IPS DF 6.9 (cell line): ENCODE measurements at regions not wholly inside any gene's neighbourhood (a gene's known extent, or its start where the extent isn't known, plus 50 kb on each side); places are given as distances from the start of the nearest gene placed in this dataset.
"Not testable (repeated sequence)": the region's sequence is repeated elsewhere in the genome, so short reads cannot be mapped to it uniquely, and the experiment has no call there.

Experiments
- DNase-seq: peaks from one replicate; pipeline ENCODE4 v3.0.0-alpha.2; 2013; ENCODE audit warnings: low read depth, low spot score
- H3K27ac ChIP-seq: one replicate; pipeline ENCODE4 v1.5.1; 2013; ENCODE audit warnings: low read length, control low read depth
- H3K27me3 ChIP-seq: 2 replicates; pipeline ENCODE4 v1.6.1; 2013; ENCODE audit warnings: mild to moderate bottlenecking, low read length; ENCODE audit not compliant: control insufficient read depth, insufficient read depth
- H3K36me3 ChIP-seq: 2 replicates; pipeline ENCODE4 v1.6.1; 2013; ENCODE audit warnings: low read length; ENCODE audit not compliant: control insufficient read depth, insufficient read depth
- H3K4me1 ChIP-seq: 2 replicates; pipeline ENCODE4 v1.6.1; 2013; ENCODE audit warnings: low read length; ENCODE audit not compliant: control insufficient read depth, insufficient read depth
- H3K4me3 ChIP-seq: 2 replicates; pipeline ENCODE4 v1.5.1; 2013; ENCODE audit warnings: mild to moderate bottlenecking, low read length
- H3K9me3 ChIP-seq: 2 replicates; pipeline ENCODE4 v1.6.1; 2013; ENCODE audit warnings: low read length, inconsistent platforms; ENCODE audit not compliant: control insufficient read depth, insufficient read depth
- WGBS: extraction: QIAGEN DNeasy Blood & Tissue Kit; methylation state at CpG from one replicate; pipeline ENCODE4 v1.1.7; 2013; ENCODE audit warnings: mixed read lengths, missing lambda C conversion rate; ENCODE audit not compliant: insufficient read length, insufficient coverage; 5-methylcytosine and 5-hydroxymethylcytosine counted together

GRCh38 chr1:31510853-31511789 is 65.2 kb upstream of the TINAGL1 start:
- Histone ChIP-seq H3K4me3 (no peak overlapping the region), H3K9me3 (no peaks in the 10 kb centered on the region), H3K27me3 (no peaks in the 10 kb centered on the region), H3K4me1 (0 out of 2 replicates have a peak, but pooled peaks cover 2% of the 10 kb centered on the region), H3K27ac (no peak overlapping the region), H3K36me3 (no peaks in the 10 kb centered on the region)
- no CpG with 5 or more reads among the region's 8 CpGs for WGBS
- no peak for DNase-seq

DNA sequence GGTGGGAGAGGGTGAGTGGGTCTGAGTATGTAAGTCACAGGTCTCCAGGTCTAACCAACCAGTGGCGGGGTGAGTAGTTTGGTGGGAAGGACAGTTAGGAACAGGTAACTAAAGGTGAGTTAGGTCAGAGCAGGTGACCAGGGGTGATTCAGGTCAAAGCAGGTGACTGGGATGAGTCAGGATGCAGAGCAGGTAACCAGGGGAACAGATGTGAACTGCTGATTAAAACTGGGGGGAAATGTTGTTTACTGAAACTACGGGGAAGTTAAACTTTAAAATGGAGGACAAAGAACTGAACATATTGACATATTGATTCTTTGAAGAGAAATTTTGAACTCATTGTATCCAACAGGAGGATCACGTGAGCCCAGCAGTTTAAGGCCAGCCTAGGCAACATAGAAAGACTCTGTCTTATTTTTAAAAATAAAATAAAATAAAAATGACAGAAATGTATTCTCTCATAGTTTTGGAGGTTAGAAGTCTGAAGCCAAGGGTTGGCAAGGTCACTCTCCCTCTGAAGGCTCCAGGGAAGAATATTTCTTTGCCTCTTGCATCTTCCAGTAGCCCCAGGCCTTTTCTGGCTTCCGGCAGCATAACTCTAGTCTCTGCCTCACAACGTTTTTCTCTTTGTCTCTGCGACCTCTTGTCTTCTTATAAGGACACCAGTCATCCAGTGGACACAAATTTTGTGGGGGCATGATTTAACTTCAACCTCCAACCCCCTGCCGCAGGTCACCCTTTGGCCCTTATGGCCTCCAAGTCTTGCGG is 64.3 kb upstream of the TINAGL1 start:
- no peaks in the 10 kb centered on the region for H3K9me3 ChIP-seq
- 0 out of 2 replicates have a peak, but pooled peaks cover 2% of the 10 kb centered on the region for H3K4me1 ChIP-seq
- WGBS, result no CpG with 5 or more reads among the region's 8 CpGs
- H3K36me3 ChIP-seq, result no peaks in the 10 kb centered on the region
- H3K27ac ChIP-seq, result no peak overlapping the region
- H3K27me3 ChIP-seq, result no peaks in the 10 kb centered on the region
- DNase-seq, result no peak
- H3K4me3 ChIP-seq, result no peak overlapping the region

DNA sequence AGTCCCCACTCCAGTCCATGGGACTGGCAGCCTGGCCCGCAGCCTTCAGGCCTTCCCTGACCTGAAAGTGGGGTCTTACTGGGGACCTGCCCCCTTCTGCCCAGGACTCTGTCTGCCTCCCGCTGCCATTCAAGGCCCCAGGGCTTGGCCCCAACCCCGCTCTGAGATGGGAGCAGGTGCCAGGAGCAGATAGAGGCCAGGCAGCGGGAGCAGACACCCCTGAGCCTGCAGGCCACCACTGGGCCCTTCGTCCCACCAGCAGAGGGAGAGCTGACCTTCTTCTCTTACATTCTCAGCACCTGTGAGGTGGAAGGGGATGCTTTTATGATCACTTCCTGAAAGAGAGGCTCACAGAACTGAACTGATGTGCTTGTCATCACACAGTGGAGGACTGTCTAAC is 62.2 kb upstream of the TINAGL1 start:
- H3K27me3 ChIP-seq, result no peaks in the 10 kb centered on the region
- DNase-seq, result no peak
- no peaks in the 10 kb centered on the region for H3K36me3 ChIP-seq
- no peaks in the 10 kb centered on the region for H3K4me1 ChIP-seq
- H3K27ac ChIP-seq, result no peak overlapping the region
- no peaks in the 10 kb centered on the region for H3K9me3 ChIP-seq
- no peak overlapping the region for H3K4me3 ChIP-seq
- WGBS, result no CpG with 5 or more reads among the region's 5 CpGs

DNA sequence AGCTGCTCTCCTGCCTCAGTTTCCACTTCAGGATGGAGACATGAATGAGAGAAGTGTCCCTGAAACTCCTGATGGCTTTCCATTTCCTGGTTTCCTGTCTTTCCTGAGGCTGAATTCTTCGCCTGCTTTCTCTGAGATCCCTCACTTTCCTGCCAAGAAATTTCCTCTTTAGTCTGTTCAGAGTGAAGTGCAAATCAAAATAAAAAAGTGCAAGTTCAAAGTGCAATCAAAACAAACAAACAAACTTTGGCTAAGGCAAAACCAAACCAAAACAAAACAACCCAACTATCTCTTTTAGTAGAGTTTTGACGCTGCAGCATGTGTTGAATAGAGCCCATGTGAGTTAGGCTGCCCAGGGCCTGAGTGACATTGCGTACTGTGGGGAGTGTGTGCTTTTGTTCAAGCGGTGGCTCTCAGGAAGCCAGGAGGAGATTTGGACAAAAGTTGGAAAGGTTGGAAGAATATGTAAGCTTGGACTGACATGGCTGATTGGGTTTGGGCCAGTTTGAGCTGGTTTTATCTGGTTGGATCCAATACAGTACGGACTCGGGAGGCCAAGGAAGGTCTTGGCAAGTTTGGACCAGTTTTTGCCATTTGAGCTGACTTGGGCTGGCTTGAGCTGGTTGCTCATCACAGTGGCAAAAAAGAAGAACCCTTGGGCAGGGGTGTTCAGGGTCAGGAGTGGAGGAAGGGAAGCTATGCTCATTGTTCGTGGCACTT is 61.1 kb upstream of the TINAGL1 start:
- Histone ChIP-seq H3K9me3 (no peaks in the 10 kb centered on the region), H3K4me1 (no peaks in the 10 kb centered on the region), H3K4me3 (no peak overlapping the region), H3K27me3 (no peaks in the 10 kb centered on the region), H3K27ac (no peak overlapping the region), H3K36me3 (no peaks in the 10 kb centered on the region)
- DNase-seq, result no peak
- WGBS, result no CpG with 5 or more reads among the region's 7 CpGs

GRCh38 chr1:31515936-31516335 is 60.4 kb upstream of the TINAGL1 start:
- DNase-seq, result no peak
- no CpG with 5 or more reads among the region's 4 CpGs for WGBS
- Histone ChIP-seq H3K4me1 (no peaks in the 10 kb centered on the region), H3K27me3 (no peaks in the 10 kb centered on the region), H3K27ac (no peak overlapping the region), H3K36me3 (no peaks in the 10 kb centered on the region), H3K9me3 (no peaks in the 10 kb centered on the region), H3K4me3 (no peak overlapping the region)

- Histone ChIP-seq H3K9me3 (no peaks in the 10 kb centered on the region), H3K4me1 (no peaks in the 10 kb centered on the region), H3K4me3 (no peak overlapping the region), H3K27ac (no peak overlapping the region), H3K27me3 (no peaks in the 10 kb centered on the region), H3K36me3 (no peaks in the 10 kb centered on the region)
- DNase-seq, result no peak
- no CpG with 5 or more reads among the region's 5 CpGs for WGBS
These were observed 59.0 kb upstream of the TINAGL1 start for GRCh38 chr1:31517301-31517700.

GRCh38 chr1:31517986-31518385 is 58.3 kb upstream of the TINAGL1 start:
- no CpG with 5 or more reads among the region's 2 CpGs for WGBS
- not testable (repeated sequence) for H3K27me3 ChIP-seq, H3K36me3 ChIP-seq, H3K4me3 ChIP-seq, H3K4me1 ChIP-seq, H3K27ac ChIP-seq, H3K9me3 ChIP-seq, DNase-seq

DNA sequence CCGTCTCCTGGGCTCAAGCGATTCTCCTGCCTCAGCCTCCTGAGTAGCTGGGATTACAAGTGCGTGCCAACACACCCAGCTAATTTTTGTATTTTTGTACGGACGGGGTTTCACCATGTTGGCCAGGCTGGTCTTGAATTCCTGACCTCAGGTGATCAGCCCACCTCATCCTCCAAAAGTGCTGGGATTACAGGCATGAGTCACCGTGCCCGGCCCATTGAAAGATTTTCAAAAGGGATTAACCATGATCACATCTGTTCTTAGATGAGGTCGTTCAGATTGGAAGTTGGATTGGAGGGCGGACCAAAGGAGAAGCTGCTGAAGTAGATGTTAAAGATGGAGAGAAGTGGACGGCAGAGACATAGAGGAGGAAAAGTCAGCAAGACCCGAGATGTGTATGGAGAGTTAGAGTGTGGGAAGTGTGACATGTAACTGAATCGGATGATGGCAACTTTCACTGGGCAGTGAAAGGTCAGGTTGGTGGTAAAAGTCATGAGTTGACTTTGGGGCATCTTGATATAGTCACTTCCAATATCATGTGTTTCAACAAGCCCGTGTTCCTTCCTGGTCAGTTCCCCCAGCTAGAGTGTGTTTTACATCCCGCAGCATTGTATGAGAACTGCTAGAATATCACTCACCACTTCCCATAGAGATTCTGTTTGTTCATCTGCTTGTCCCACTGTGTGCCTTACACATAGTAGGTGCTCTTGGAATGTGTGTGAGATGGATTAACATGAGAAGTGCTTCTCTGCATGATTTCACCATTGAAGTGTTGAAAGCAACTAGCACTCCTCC is 54.4 kb upstream of the TINAGL1 start:
- H3K27ac ChIP-seq, result no peak overlapping the region
- no CpG with 5 or more reads among the region's 14 CpGs for whole genome bisulfite sequencing
- H3K4me1 ChIP-seq, result no peaks in the 10 kb centered on the region
- H3K4me3 ChIP-seq, result no peak overlapping the region
- DNase-seq, result no peak
- no peaks in the 10 kb centered on the region for H3K36me3 ChIP-seq
- H3K9me3 ChIP-seq, result no peaks in the 10 kb centered on the region
- no peaks in the 10 kb centered on the region for H3K27me3 ChIP-seq

- no peak overlapping the region for H3K4me3 ChIP-seq
- WGBS, result no CpG with 5 or more reads among the region's 5 CpGs
- H3K36me3 ChIP-seq, result no peaks in the 10 kb centered on the region
- no peak for DNase-seq
- no peaks in the 10 kb centered on the region for H3K9me3 ChIP-seq
- H3K4me1 ChIP-seq, result no peaks in the 10 kb centered on the region
- H3K27me3 ChIP-seq, result no peaks in the 10 kb centered on the region
- no peak overlapping the region for H3K27ac ChIP-seq
These were observed 53.8 kb upstream of the TINAGL1 start for GRCh38 chr1:31522556-31522845.

- no peak for DNase-seq
- Histone ChIP-seq H3K27me3 (no peaks in the 10 kb centered on the region), H3K36me3 (no peaks in the 10 kb centered on the region), H3K27ac (no peak overlapping the region), H3K4me1 (no peaks in the 10 kb centered on the region), H3K4me3 (no peak overlapping the region), H3K9me3 (no peaks in the 10 kb centered on the region)
- no CpG with 5 or more reads among the region's 1 CpG for WGBS
These were observed 53.3 kb upstream of the TINAGL1 start for GRCh38 chr1:31523012-31523411.
